Renal cortex interstitium (tissue), 11 donors: ENCODE measurements at regions not wholly inside any gene's neighbourhood (a gene's known extent, or its start where the extent isn't known, plus 50 kb on each side); places are given as distances from the start of the nearest gene placed in this dataset.
"Not testable (repeated sequence)": the region's sequence is repeated elsewhere in the genome, so short reads cannot be mapped to it uniquely, and the experiment has no call there.

ENCODE experiments used
- DNase-seq, 11 donors: peaks; one replicate each; pipeline ENCODE4 v3.0.0-alpha.2; 2013; ENCODE audit warnings: low read depth in 9 of 11, low spot score in 4 of 11; ENCODE audit errors: extremely low read depth in 1 of 11

GRCh38 chr12:19749906-19750574 is 310.7 kb downstream of the AEBP2 start:
- DNase-seq: no peak

- DNase-seq: no peak
Observed at GRCh38 chr12:19751078-19751477, 311.8 kb downstream of the AEBP2 start.

GRCh38 chr12:19752712-19753111 is 313.4 kb downstream of the AEBP2 start:
- no peak for DNase-seq

- DNase-seq: no peak
Observed at GRCh38 chr12:19755136-19755535, 315.8 kb downstream of the AEBP2 start.

GRCh38 chr12:19757317-19757877 is 318.1 kb downstream of the AEBP2 start:
- no peak for DNase-seq

- no peak for DNase-seq
Observed at GRCh38 chr12:19759227-19759626, 319.9 kb downstream of the AEBP2 start.

GRCh38 chr12:19760611-19761010 is 321.3 kb downstream of the AEBP2 start:
- no peak for DNase-seq

GRCh38 chr12:19761463-19761862 is 322.2 kb downstream of the AEBP2 start:
- no peak for DNase-seq

GRCh38 chr12:19763488-19763887 is 324.2 kb downstream of the AEBP2 start:
- DNase-seq: no peak

- no peak for DNase-seq
Observed at GRCh38 chr12:19764408-19764807, 325.1 kb downstream of the AEBP2 start.

- no peak for DNase-seq
Observed at GRCh38 chr12:19771858-19772257, 332.6 kb downstream of the AEBP2 start.

GRCh38 chr12:19772776-19773175 is 333.5 kb downstream of the AEBP2 start:
- DNase-seq: no peak

- DNase-seq: no peak
Observed at GRCh38 chr12:19775241-19775640, 335.9 kb downstream of the AEBP2 start.

- DNase-seq: not testable (repeated sequence)
Observed at GRCh38 chr12:19775976-19776375, 336.7 kb downstream of the AEBP2 start.

- no peak for DNase-seq
Observed at GRCh38 chr12:19778172-19778571, 338.9 kb downstream of the AEBP2 start.

- no peak for DNase-seq
Observed at GRCh38 chr12:19778797-19779196, 339.5 kb downstream of the AEBP2 start.

- no peak for DNase-seq
Observed at GRCh38 chr12:19779395-19780056, 340.2 kb downstream of the AEBP2 start.

GRCh38 chr12:19780460-19780859 is 341.2 kb downstream of the AEBP2 start:
- DNase-seq: no peak

GRCh38 chr12:19783547-19784444 is 344.5 kb downstream of the AEBP2 start:
- DNase-seq: no peak

- no peak for DNase-seq
Observed at GRCh38 chr12:19792028-19792427, 352.7 kb downstream of the AEBP2 start.
